Naive B cell (primary cell): ENCODE measurements at regions not wholly inside any gene's neighbourhood (a gene's known extent, or its start where the extent isn't known, plus 50 kb on each side); places are given as distances from the start of the nearest gene placed in this dataset.

Experiments
- ATAC-seq, 2 donors: fragments of 150-1000 bp; cut with Tn5 transposase; 2 replicates each; pipeline ENCODE4 v1.10.0; 2021; ENCODE audit warnings: low read depth in 2 of 2, mild to moderate bottlenecking in 2 of 2, moderate library complexity in 2 of 2
- DNase-seq: peaks from one replicate; pipeline ENCODE4 v3.0.0; 2022
- H3K27ac Mint-ChIP-seq, 6 donors: one replicate each; pipeline ENCODE4 v1.8.0; 2020 to 2022; ENCODE audit warnings: mild to moderate bottlenecking in 6 of 6, mixed read lengths in 6 of 6, moderate library complexity in 5 of 6, inconsistent platforms in 2 of 6
- H3K27me3 Mint-ChIP-seq, 3 donors: one replicate each; pipeline ENCODE4 v1.8.0; 2021 to 2022; ENCODE audit warnings: mixed read lengths in 3 of 3, mild to moderate bottlenecking in 1 of 3
- H3K36me3 Mint-ChIP-seq, 2 donors: one replicate each; pipeline ENCODE4 v1.8.0; 2020 to 2022; ENCODE audit warnings: mixed read lengths in 2 of 2, inconsistent platforms in 1 of 2, mild to moderate bottlenecking in 1 of 2
- H3K4me1 Mint-ChIP-seq, 3 donors: one replicate each; pipeline ENCODE4 v1.8.0; 2020 to 2022; ENCODE audit warnings: mixed read lengths in 3 of 3, inconsistent platforms in 1 of 3, mild to moderate bottlenecking in 1 of 3, moderate library complexity in 1 of 3
- H3K4me3 Mint-ChIP-seq, 8 donors: one replicate each; pipeline ENCODE4 v1.8.0; 2020 to 2022; ENCODE audit warnings: mild to moderate bottlenecking in 8 of 8, mixed read lengths in 8 of 8, moderate library complexity in 8 of 8, inconsistent platforms in 2 of 8
- H3K9me3 Mint-ChIP-seq, 7 donors: one replicate each; pipeline ENCODE4 v1.8.0; 2020 to 2022; ENCODE audit warnings: mixed read lengths in 7 of 7, mild to moderate bottlenecking in 5 of 7, inconsistent platforms in 2 of 7, moderate library complexity in 1 of 7

GRCh38 chr14:65352964-65353530 is 59.5 kb upstream of the FUT8 start:
- peak overlapping the region; percentile 53 to 99 (median 80) for H3K27ac Mint-ChIP-seq
- no peaks in the 10 kb centered on the region for H3K27me3 Mint-ChIP-seq

GRCh38 chr14:65354131-65354530 is 58.4 kb upstream of the FUT8 start:
- no peak for ATAC-seq
- Mint-ChIP-seq H3K27ac (peak overlapping the region in 4 of 6 donors; percentile 15 to 67 (median 24)), H3K27me3 (no peaks in the 10 kb centered on the region), H3K36me3 (no peaks in the 10 kb centered on the region), H3K4me1 (peaks cover 22 to 57% (median 39%) of the 10 kb centered on the region in 3 donors), H3K9me3 (no peaks in the 10 kb centered on the region), H3K4me3 (no peak overlapping the region)
- DNase-seq, result no peak

More at GRCh38 chr14:65352964-65353530, 59.5 kb upstream of the FUT8 start:
- peak; percentile 38 to 43 for ATAC-seq
- Mint-ChIP-seq H3K36me3 (no peaks in the 10 kb centered on the region), H3K4me1 (peaks cover 26 to 63% (median 35%) of the 10 kb centered on the region in 3 donors), H3K9me3 (no peaks in the 10 kb centered on the region), H3K4me3 (peak overlapping the region in 2 of 8 donors; percentile 13 to 55)
- peak; percentile 12 for DNase-seq

GRCh38 chr14:65354715-65355114 is 57.8 kb upstream of the FUT8 start:
- Mint-ChIP-seq H3K4me3 (no peak overlapping the region), H3K36me3 (no peaks in the 10 kb centered on the region), H3K27me3 (no peaks in the 10 kb centered on the region), H3K9me3 (no peaks in the 10 kb centered on the region), H3K27ac (peak overlapping the region in 1 of 6 donors; percentile 67), H3K4me1 (peaks cover 27 to 63% (median 44%) of the 10 kb centered on the region in 3 donors)
- no peak for ATAC-seq
- DNase-seq, result no peak

- no peaks in the 10 kb centered on the region for H3K36me3 Mint-ChIP-seq
- ATAC-seq (no peak), DNase-seq (no peak)
- H3K9me3 Mint-ChIP-seq, result no peaks in the 10 kb centered on the region
- peaks cover 35 to 64% (median 50%) of the 10 kb centered on the region in 3 donors for H3K4me1 Mint-ChIP-seq
- no peak overlapping the region for H3K27ac Mint-ChIP-seq
- H3K4me3 Mint-ChIP-seq, result no peak overlapping the region
- no peaks in the 10 kb centered on the region for H3K27me3 Mint-ChIP-seq
Observed at GRCh38 chr14:65356327-65356836, 56.1 kb upstream of the FUT8 start.

GRCh38 chr14:65357113-65357512 is 55.4 kb upstream of the FUT8 start:
- Mint-ChIP-seq H3K4me3 (no peak overlapping the region), H3K36me3 (no peaks in the 10 kb centered on the region), H3K4me1 (peaks cover 36 to 57% (median 47%) of the 10 kb centered on the region in 3 donors), H3K27ac (no peak overlapping the region), H3K9me3 (no peaks in the 10 kb centered on the region), H3K27me3 (no peaks in the 10 kb centered on the region)
- DNase-seq (no peak), ATAC-seq (no peak)

- Mint-ChIP-seq H3K27me3 (no peaks in the 10 kb centered on the region), H3K4me3 (peak overlapping the region in 1 of 8 donors; percentile 22), H3K9me3 (no peaks in the 10 kb centered on the region), H3K4me1 (peaks cover 37 to 54% (median 49%) of the 10 kb centered on the region in 3 donors), H3K36me3 (no peaks in the 10 kb centered on the region), H3K27ac (peak overlapping the region in 1 of 6 donors; percentile 49)
- DNase-seq, result no peak
- ATAC-seq, result no peak
Observed at GRCh38 chr14:65357689-65358088, 54.8 kb upstream of the FUT8 start.

- no peaks in the 10 kb centered on the region for H3K27me3 Mint-ChIP-seq
- ATAC-seq, result peak in 1 of 2 donors; percentile 28
- H3K36me3 Mint-ChIP-seq, result no peaks in the 10 kb centered on the region
- no peak overlapping the region for H3K4me3 Mint-ChIP-seq
- H3K9me3 Mint-ChIP-seq, result no peaks in the 10 kb centered on the region
- peaks cover 29 to 35% (median 31%) of the 10 kb centered on the region in 3 donors for H3K4me1 Mint-ChIP-seq
- peak overlapping the region in 2 of 6 donors; percentile 5 to 26 for H3K27ac Mint-ChIP-seq
- DNase-seq, result no peak
Observed at GRCh38 chr14:65359503-65359902, 53.0 kb upstream of the FUT8 start.

- peaks cover 28 to 33% (median 32%) of the 10 kb centered on the region in 3 donors for H3K4me1 Mint-ChIP-seq
- no peaks in the 10 kb centered on the region for H3K36me3 Mint-ChIP-seq
- no peak overlapping the region for H3K4me3 Mint-ChIP-seq
- DNase-seq, result no peak
- H3K9me3 Mint-ChIP-seq, result no peaks in the 10 kb centered on the region
- ATAC-seq, result no peak
- H3K27me3 Mint-ChIP-seq, result no peaks in the 10 kb centered on the region
- H3K27ac Mint-ChIP-seq, result peak overlapping the region in 1 of 6 donors; percentile 30
Observed at GRCh38 chr14:65360144-65360784, 52.3 kb upstream of the FUT8 start.

GRCh38 chr14:65361920-65362319 is 50.6 kb upstream of the FUT8 start:
- H3K36me3 Mint-ChIP-seq, result no peaks in the 10 kb centered on the region
- H3K4me1 Mint-ChIP-seq, result peaks cover 26 to 36% (median 33%) of the 10 kb centered on the region in 3 donors
- no peak for DNase-seq
- no peaks in the 10 kb centered on the region for H3K27me3 Mint-ChIP-seq
- H3K9me3 Mint-ChIP-seq, result no peaks in the 10 kb centered on the region
- ATAC-seq, result no peak
- H3K4me3 Mint-ChIP-seq, result no peak overlapping the region
- no peak overlapping the region for H3K27ac Mint-ChIP-seq
